GM19328 (cell line): ENCODE measurements at regions not wholly inside any gene's neighbourhood (a gene's known extent, or its start where the extent isn't known, plus 50 kb on each side); places are given as distances from the start of the nearest gene placed in this dataset.

ENCODE experiments used
- ATAC-seq: cut with Tn5 transposase; IDR thresholded peaks from one replicate; pipeline ENCODE4 v1.9.1; 2021; ENCODE audit warnings: mild to moderate bottlenecking, moderate library complexity; ENCODE audit not compliant: unreplicated experiment

DNA sequence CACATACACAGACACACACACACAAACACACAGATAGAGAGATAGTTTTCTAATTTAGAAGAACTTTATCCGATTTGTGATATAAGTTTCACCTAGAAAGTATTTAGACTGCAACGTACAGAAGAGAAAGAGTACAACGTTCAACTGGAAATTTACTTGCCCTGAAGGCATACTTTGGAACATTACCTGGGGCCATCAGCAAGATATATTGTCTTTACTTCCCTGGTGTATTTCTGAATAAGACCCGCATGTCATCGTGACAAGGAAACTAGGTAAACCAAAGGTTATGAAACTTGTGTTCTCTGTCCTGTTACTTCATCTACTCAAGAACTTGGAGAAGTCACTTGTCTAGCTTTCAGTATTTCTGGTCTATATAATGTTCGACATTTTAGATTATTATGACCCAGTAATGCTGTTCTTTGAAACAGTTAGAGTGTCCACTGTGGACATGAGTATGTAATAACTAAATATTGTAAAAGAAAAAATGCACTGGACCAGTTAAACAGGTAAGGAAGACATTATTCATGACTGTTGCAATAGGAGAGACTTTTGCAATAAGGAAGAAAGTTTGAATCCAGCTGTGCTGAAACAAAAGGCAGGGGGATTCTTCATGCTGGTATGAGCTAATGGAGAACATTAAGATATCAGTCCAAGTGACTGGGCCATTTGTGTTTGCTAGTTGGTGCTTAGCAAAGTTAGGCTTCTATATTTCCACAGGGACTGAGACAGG, 1791.1 kb downstream of the MAT2B start:
- ATAC-seq, result no peak

- ATAC-seq, result no peak
These were observed 1798.9 kb downstream of the MAT2B start for GRCh38 chr5:165304193-165304827.

DNA sequence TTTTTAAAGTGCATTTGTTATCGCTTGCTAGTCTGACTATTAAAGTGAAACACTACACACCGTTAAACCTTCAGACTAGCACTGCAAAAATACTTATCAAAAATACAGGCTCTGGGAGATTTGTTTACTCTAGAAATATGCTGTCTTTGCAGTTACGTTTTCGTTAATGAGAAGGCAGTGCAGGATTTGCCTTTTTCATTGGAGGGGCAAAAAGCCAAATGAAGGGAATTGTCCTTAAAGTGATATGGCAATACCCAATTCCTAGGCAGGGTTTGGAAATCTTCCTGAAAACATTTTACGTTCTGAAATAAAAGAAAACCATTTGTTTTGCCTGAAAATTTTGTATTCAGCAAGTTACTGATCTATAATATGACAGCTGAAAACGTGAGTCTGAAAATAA, 1800.2 kb downstream of the MAT2B start:
- no peak for ATAC-seq

GRCh38 chr5:165309446-165309845, 1804.0 kb downstream of the MAT2B start:
- ATAC-seq, result no peak

GRCh38 chr5:165310031-165310430, 1804.6 kb downstream of the MAT2B start:
- ATAC-seq, result no peak

DNA sequence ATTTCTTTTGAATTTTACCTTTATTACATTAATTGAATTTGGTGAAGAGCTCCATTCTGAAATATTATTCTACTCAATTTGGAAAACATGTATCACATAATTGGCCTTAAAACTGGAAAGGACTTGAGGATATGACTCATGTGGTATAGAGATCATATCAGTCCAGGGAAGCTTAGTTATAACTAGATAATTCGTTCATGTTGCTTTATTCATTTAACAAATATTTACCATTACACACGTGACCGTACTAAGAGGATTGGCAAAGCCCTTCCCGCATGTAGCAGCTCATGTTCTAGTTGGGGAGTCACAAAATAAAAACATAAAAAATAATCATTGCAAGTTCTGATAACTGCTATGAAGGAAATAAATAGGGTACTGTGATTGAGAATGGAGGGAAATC, 1816.5 kb downstream of the MAT2B start:
- no peak for ATAC-seq

DNA sequence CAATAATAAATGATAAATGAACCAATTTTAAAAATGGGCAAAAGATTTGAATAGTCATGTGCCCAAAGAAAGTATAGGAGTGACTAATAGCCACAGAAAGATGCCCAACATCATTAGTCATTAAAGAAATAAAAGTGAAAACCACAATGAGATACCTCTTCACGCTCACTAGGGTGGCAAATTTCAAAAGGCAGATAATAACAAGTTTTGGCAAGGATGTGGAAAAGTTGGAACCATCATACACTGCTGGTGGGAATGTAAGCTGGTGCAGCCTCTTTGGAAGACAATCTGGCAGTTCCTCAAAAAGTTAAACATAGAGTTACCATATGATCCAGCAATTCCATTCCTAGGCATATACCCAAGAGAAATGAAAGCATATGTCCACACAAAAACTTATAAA, 1819.8 kb downstream of the MAT2B start:
- ATAC-seq, result no peak

- no peak for ATAC-seq
These were observed 1822.2 kb downstream of the MAT2B start for GRCh38 chr5:165327631-165328030.

- ATAC-seq, result no peak
These were observed 1823.4 kb downstream of the MAT2B start for GRCh38 chr5:165328846-165329245.

- ATAC-seq, result no peak
These were observed 1828.2 kb downstream of the MAT2B start for GRCh38 chr5:165333623-165334022.

DNA sequence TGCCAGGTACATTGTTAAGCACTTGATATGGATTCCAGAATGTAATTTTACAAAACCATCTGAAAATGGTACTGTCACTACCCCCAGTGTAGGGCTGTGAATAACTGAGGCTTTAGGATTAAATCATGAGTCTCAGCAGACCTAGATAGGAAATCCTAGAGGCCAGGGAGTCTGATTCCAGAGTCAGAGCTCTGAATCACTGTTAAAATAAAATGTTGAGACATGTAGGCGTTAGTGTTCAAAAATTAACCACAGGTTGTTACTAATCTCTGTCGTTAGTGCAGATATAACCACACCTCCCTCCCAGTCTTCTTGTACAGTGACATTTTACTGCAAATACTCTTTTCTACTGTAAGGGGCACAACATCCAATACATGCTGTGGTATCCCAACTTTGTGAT, 1828.8 kb downstream of the MAT2B start:
- ATAC-seq, result no peak

GRCh38 chr5:165349735-165350134, 1844.3 kb downstream of the MAT2B start:
- no peak for ATAC-seq

DNA sequence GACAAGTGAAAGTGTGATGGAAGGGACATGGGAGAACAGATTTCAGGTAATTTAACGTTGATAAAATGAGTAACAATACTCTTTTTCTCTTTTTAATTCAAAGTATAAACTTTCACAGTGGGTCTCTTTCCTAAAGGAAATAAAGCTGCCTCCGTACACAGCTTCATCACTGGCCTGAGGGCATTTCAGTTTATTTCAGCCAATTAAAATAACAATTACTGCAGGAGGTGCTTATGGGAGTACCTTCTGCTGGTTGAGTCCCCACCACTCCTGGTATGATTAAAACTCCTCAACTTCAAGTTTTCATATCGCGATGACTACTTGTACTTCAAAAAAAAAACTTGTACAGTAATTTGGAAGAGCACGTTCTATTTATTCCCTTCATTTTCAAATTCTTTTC, 1845.9 kb downstream of the MAT2B start:
- no peak for ATAC-seq

DNA sequence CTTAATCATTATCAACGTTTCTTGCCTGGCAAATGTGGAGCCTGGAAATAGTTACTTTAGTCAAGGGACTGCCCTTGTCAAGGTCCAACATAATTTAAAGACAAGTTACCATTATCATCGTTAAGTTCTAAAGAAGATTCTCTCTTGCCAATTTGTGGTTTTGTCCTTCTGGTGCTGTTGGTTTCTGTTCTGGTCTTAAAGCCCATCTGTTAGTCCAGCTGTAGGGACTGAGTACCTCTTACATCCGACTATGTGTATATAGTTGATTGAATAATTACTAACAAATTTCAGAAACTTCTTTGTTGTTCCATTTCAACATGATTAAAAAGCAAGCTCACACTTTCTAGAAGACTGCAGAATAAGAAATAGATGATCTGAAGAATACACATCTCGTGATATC, 1854.9 kb downstream of the MAT2B start:
- ATAC-seq, result no peak

GRCh38 chr5:165360784-165361542, 1855.5 kb downstream of the MAT2B start:
- ATAC-seq, result no peak

DNA sequence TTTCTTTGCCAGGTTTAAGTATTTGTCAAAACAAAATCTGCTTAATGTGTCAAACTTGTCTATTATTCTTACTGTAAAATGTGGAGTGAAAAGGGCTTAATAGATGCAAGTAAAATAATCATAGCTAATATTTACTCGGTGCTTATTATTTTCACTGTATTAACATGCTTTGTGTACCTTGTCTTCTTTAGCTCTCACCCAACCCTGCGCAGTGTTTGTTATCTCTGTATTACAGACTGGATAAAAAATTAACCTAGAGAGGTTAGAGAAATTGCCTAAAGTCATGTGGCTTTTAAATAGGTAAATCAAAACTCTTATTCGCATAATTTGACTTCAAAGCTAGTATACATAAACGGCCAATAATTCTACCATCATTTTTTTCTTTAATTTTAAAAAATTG, 1864.8 kb downstream of the MAT2B start:
- no peak for ATAC-seq

GRCh38 chr5:165370794-165371193, 1865.4 kb downstream of the MAT2B start:
- ATAC-seq, result no peak

DNA sequence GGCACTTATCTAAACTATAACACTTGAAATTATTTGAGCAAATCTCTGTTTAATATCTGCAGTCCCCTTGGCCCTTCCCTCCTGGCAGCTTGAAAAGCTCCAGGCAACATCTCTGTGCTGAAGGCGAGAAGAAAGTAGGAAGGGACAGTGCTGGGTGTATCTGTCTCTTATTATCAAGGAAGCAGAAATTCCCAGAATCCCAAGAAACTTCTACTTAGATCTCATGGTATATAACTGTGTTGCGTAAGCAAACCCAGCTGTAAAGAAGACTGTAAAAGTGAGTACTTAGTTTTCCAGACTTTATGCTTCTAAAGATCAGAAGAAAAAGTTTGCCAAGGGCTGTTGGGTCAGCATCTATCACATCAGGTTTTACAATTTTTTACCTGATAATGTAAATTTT, 1869.8 kb downstream of the MAT2B start:
- no peak for ATAC-seq

- no peak for ATAC-seq
These were observed 1888.4 kb downstream of the MAT2B start for GRCh38 chr5:165393839-165394238.

DNA sequence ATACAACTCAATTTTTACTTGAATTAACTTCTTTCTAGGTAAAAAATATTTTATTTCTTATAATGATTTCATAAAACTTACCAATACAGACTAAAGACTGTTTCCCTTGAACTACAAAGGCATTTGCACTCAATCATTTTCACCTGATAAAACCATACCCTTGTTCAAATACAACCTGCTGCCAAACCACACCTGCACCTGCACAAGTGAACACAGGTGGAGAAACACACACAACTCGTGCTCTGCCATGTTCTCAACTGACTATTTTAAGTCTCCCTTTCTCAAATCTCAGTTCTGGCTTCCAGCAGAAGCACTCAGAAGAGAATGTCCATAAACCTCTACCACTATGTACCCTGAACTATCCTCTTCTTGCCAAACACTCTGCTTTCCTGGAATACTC, 1892.1 kb downstream of the MAT2B start:
- ATAC-seq, result no peak

DNA sequence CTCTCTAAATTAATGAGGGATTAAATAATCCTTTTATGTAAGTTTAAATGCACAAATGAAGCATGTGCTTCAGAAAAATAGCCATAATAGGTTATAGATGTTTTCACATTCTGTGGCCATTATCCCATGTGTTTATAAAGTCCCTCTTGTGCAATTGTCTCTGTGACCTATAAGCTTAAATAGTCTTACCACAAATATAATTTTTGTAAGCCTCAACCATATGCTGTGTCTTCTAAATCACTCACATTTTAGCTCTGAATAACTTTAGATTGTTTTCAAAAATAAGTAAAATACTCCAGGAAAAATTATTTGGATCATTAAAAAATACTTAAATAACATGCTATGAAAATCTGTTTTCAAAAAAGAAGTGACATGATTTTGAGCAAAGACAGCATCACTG, 1894.7 kb downstream of the MAT2B start:
- no peak for ATAC-seq

DNA sequence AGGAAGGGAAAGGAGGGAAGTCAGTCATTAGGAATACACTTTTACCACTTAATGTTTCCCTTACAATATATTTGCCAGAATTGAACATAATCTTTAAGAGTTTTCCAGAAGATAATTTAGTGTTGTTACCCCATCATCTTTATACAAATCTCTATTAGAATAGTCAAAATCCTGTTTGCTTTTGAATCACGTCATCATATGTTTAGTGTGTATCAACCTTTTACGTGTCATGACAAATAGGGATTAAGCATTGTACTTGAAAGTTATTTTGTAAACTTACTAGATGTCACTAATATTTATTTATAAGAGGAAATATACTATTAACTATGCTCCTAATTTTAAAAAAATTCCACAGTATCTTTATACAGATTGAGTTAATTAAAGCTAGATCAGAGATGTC, 1899.5 kb downstream of the MAT2B start:
- ATAC-seq, result no peak
